ENCODE measurements at regions not wholly inside any gene's neighbourhood (a gene's known extent, or its start where the extent isn't known, plus 50 kb on each side); places are given as distances from the start of the nearest gene placed in this dataset.
A peak's percentile ranks its signal among the peaks of the same experiment; 100 is the strongest.
"Not testable (repeated sequence)": the region's sequence is repeated elsewhere in the genome, so short reads cannot be mapped to it uniquely, and the experiment has no call there.

- no peak for DNase-seq (ENCODE audit: low read depth)
Measured at GRCh38 chr2:186382932-186383331, 103.1 kb upstream of the ZC3H15 start.

DNA sequence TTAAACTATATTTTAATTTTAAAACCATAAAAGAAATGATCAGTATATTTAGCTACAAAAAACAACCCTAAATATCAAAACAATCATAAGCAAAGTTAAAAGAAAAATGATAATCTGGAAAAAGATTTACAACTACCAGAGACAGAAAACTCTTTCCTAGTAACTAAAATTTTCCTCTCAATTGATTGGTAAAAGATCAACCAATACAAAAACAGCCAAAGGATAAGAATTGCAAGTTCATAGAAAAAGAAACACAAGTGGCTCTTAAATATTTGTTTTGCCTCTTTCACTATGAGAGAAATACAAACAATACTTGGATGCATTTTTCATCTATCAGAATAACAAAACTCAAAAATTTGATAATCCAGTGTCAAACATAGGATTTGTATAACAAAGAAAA lies 101.8 kb upstream of the ZC3H15 start:
- DNase-seq (ENCODE audit: low read depth) = no peak

GRCh38 chr2:186385638-186386201 lies 100.3 kb upstream of the ZC3H15 start:
- not testable (repeated sequence) for DNase-seq (ENCODE audit: low read depth)

DNA sequence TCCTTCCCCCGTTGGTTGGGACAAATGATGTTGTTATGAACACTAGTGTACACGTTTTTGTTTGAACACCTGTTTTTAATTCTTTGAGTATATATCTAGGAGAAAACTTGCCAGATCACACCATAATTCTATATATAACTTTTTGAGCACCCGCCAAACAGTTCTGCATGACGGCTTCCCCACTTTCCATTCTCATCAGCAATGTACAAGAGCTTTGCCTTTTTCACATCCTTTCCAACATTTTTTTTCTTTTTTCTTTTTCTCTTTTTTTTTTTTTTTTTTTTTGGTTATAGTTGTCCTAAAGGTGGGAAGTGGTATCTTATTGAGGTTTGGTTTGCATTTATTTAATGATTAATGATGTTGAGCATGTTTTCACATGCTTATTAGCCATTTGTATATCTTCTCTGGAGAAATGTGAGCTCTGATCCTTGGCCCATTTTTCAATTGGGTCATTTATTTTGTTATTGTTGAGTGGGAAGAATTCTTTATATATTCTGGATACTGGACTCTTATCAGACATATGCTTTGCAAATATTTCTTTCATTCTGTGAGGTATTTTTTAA lies 86.9 kb upstream of the ZC3H15 start:
- no peak for DNase-seq (ENCODE audit: low read depth)

GRCh38 chr2:186405842-186406241 lies 80.2 kb upstream of the ZC3H15 start:
- DNase-seq (ENCODE audit: low read depth) = no peak

- no peak for DNase-seq (ENCODE audit: low read depth)
Measured at GRCh38 chr2:186407611-186408010, 78.4 kb upstream of the ZC3H15 start.

- no peak for DNase-seq (ENCODE audit: low read depth)
Measured at GRCh38 chr2:186410802-186411201, 75.3 kb upstream of the ZC3H15 start.

DNA sequence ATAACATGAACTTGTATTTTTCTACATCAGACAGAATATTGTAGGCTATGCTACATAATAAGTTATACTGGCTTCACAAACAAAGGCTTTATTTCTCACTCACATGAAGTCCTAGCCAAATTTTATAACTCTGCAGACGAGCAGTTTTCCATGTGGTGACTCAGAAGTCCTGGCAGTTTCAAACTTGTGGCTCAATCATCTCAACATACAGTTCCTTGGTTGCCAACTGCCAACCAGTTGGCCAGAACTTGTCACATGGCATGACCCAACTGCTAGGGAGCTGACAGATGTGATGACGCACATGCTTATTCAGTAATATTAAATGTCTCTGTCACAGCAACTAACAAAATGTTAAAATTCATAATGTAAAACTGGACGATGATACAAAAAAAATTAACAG lies 63.8 kb upstream of the ZC3H15 start:
- DNase-seq (ENCODE audit: low read depth) = peak; percentile 35

DNA sequence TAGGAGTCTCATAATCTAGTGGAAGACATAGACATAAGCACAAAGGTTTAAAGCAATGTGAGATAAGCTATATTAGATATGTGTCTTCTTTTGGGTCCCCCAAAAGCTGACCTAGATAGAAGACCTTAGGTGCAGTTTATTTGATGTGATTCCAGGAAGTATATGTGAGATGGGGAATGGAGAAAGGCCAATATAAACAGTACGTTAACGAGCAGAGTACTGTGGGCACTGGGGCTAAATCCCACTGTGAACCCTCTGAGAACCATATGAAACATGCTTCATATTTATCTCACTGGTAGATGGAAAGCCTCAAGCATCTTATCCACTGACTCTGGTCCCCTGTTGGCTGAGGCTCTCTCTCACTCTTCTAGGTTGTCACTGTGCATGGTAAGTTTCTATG lies 62.6 kb upstream of the ZC3H15 start:
- DNase-seq (ENCODE audit: low read depth) = no peak

DNA sequence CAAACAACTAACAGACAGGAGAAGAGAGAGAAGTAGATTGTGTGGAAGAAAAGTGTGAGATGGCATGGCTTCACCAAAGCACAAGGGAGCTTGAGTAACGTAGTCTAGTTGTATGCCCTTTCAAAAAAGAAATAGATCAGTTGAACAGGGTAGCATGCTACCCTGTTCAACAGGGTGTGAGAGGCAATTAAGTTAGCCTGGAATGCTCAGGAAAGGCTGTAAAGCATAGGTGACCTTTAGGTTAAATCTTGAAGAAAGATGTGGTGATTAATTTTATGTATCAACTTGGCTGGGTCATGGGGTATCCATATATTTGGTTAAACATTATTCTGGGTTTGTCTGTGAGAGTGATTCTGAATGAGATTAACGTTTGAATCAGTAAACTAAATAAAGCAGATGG lies 61.8 kb upstream of the ZC3H15 start:
- no peak for DNase-seq (ENCODE audit: low read depth)

GRCh38 chr2:186425576-186425975 lies 60.5 kb upstream of the ZC3H15 start:
- no peak for DNase-seq (ENCODE audit: low read depth)

DNA sequence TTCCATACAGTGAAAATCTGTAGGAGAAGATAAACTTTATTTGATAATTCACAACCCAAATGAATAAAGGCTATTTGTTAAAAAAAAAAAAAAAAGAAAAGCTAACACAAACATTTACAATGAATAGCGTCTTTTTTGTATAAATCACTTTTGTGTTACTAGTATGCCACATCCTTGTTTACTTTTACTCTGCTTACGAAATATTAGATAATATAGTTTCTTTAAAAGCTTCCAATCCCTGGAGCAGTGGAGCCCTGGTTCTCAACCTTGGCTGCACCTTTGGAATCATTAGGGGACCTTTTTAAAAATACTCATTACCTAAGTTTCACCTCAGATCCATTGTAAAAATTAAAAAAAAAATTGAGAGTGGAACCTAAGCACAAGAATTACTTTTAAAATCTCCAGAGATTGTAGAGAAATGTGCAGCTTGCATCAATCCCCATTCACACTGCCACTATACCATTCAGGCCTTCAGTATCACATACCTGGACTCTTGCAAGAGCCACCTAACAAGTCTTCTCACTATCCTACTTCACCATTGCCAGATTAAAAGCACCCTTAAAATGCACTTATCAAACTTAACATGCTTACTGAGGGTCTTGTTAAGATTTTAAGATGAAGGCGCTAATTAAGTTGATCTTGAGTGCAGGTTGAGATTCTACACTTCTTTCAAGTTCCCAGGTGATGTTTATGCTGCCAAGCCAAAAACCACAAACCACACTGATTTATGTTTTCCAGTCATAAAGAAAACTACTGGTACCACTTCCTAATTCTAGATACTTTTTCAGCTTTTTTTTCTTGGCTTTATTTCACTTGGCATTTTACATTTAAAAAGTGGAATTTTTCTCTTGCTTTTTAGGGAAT lies 59.7 kb upstream of the ZC3H15 start:
- no peak for DNase-seq (ENCODE audit: low read depth)

DNA sequence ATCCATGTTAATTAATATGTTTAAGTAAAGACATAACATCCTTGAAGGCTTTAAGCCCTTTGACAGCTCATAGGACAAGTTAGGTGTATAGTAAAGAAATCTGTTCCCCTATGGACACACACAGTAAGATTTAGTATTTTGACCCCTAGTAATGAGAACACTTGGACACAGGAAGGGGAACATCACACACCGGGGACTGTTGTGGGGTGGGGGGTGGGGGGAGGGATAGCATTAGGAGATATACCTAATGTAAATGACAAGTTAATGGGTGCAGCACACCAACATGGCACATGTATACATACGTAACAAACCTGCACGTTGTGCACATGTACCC lies 59.1 kb upstream of the ZC3H15 start:
- DNase-seq (ENCODE audit: low read depth) = not testable (repeated sequence)

DNA sequence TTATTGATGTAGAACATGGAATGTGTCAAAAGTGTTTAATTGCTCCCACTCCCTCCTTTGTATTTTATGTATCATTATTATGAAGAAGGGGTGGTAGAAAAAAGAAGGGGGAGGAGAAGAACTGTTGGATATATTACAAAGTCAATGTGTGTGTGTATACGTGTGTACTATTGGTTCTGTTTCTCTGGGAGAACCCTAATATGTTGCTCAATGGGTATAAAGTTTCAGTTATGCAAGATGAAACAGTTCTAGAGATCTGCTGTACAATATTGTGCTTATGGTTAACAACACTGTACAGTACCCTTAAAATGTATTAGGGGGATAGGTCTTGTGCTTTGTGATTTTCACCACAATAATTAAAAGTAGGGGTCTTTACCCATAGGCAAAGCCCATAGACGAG lies 58.1 kb upstream of the ZC3H15 start:
- DNase-seq (ENCODE audit: low read depth) = no peak

DNA sequence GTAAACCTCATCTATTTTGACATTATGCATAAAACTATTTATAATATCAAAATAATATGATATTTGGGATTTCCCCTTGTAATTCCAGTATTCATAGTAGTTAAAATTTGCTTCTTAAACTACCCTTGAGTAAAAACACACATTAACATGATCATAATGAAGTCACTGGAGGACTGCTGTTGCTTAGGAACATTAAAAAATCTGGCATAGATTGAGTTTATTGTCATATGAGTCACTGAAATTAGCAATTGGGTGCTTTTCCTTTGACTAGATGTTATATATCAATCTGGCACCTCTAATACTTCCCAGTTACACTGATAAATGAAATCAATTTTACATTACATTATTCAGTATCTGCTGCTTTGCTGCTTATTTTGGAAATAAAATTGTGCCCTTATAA lies 57.0 kb upstream of the ZC3H15 start:
- DNase-seq (ENCODE audit: low read depth) = no peak

GRCh38 chr2:186431306-186431705 lies 54.8 kb upstream of the ZC3H15 start:
- no peak for DNase-seq (ENCODE audit: low read depth)

DNA sequence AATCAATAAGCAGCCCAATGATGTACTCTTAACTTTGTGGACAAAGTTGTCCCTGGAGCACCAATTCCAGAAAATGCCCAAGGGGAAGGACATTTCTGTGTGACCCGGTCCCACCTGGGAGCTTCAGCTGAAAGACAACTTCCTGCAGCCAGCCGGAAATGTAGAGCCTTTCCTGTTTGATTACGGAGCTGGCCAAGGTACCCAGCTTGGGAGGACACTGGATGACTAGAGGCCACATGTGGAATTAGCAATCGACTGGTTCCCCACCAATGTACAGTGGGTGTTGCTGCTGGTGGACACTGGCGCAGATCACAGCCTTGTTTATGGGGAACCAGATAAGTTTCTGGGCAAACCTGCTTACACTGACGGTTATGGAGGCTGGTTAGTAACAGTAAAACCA lies 53.0 kb upstream of the ZC3H15 start:
- no peak for DNase-seq (ENCODE audit: low read depth)

- no peak for DNase-seq (ENCODE audit: low read depth)
Measured at GRCh38 chr2:186433777-186434432, 52.2 kb upstream of the ZC3H15 start.
